ENCODE measurements at regions not wholly inside any gene's neighbourhood (a gene's known extent, or its start where the extent isn't known, plus 50 kb on each side); places are given as distances from the start of the nearest gene placed in this dataset.

- TF ChIP-seq ZNF146 (tag by site-specific recombination; IDR thresholded peaks at IDR 0.05), result no peak
- TF ChIP-seq ZFP69B (tag by site-specific recombination; IDR thresholded peaks at IDR 0.05), result peak; percentile 67; the same call in 1 of the 2 replicates
- TF ChIP-seq, protein P1, sequence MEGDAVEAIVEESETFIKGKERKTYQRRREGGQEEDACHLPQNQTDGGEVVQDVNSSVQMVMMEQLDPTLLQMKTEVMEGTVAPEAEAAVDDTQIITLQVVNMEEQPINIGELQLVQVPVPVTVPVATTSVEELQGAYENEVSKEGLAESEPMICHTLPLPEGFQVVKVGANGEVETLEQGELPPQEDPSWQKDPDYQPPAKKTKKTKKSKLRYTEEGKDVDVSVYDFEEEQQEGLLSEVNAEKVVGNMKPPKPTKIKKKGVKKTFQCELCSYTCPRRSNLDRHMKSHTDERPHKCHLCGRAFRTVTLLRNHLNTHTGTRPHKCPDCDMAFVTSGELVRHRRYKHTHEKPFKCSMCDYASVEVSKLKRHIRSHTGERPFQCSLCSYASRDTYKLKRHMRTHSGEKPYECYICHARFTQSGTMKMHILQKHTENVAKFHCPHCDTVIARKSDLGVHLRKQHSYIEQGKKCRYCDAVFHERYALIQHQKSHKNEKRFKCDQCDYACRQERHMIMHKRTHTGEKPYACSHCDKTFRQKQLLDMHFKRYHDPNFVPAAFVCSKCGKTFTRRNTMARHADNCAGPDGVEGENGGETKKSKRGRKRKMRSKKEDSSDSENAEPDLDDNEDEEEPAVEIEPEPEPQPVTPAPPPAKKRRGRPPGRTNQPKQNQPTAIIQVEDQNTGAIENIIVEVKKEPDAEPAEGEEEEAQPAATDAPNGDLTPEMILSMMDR (tag by site-specific recombination; IDR thresholded peaks at IDR 0.05), result no peak
- no peak for TF ChIP-seq ELK4 (IDR thresholded peaks at IDR 0.05; ENCODE audit: borderline replicate concordance, low read depth, low read length)
- TF ChIP-seq ZNF791 (tag by site-specific recombination; IDR thresholded peaks at IDR 0.05), result no peak
- TF ChIP-seq ZNF561 (tag by site-specific recombination; IDR thresholded peaks at IDR 0.05; ENCODE audit: borderline replicate concordance), result peak; percentile 80
Observed at GRCh38 chr10:29736366-29737073, 101.7 kb upstream of the SVIL start.
